SK-N-SH (cell line): ENCODE measurements at regions not wholly inside any gene's neighbourhood (a gene's known extent, or its start where the extent isn't known, plus 50 kb on each side); places are given as distances from the start of the nearest gene placed in this dataset.

Experiments used
- CTCF ChIA-PET: fragments of 300-600, 350-600 bp; formaldehyde crosslinking; extraction: SDS; loops from one replicate; lab custom pipeline; 2021; lab: Yijun Ruan, JAX
- POLR2A ChIA-PET: fragments of 350-600 bp; sonication (Branson Sonifier 250); formaldehyde crosslinking; extraction: SDS; loops from one replicate; lab custom pipeline; 2020; ENCODE audit warnings: antibody characterized with exemption, inconsistent platforms; lab: Yijun Ruan, JAX
- DNase-seq: peaks from one replicate; pipeline ENCODE4 v3.0.0; 2012
- H2AFZ ChIP-seq: fragments of 200-600 bp; sonication (generic); 2 replicates; pipeline ENCODE4 v1.8.1; 2016; ENCODE audit warnings: antibody characterized with exemption, mild to moderate bottlenecking, low read depth
- H3F3A ChIP-seq: fragments of 200-600 bp; sonication (generic); replicated peaks from 2 replicates; pipeline ENCODE3; 2016; ENCODE audit warnings: antibody characterized with exemption, mild to moderate bottlenecking; ENCODE audit not compliant: insufficient read depth
- H3K27ac ChIP-seq, 2 experiments: fragments of 200-500 bp in 1 of 2; fragments of 200-600 bp in 1 of 2; sonication (Bioruptor generic) in 1 of 2; sonication (generic), shearing (Covaris generic) in 1 of 2; 2 replicates each; pipeline versions ENCODE4 v1.5.1 to v1.6.1; 2014 to 2016; ENCODE audit warnings: low read depth in 2 of 2, inconsistent platforms in 1 of 2, low read length in 1 of 2, mild to moderate bottlenecking in 1 of 2, mixed read lengths in 1 of 2
- H3K27me3 ChIP-seq: fragments of 200-600 bp; sonication (generic), shearing (Covaris generic); 2 replicates; pipeline ENCODE4 v1.6.1; 2016; ENCODE audit warnings: mixed run types; ENCODE audit not compliant: insufficient read depth
- H3K36me3 ChIP-seq, 2 experiments: fragments of 200-500 bp in 1 of 2; fragments of 200-600 bp in 1 of 2; sonication (Bioruptor generic) in 1 of 2; sonication (generic) in 1 of 2; replicated peaks in 1 of 2; 2 replicates each; pipeline versions ENCODE3 to v1.5.1; 2014 to 2016; ENCODE audit warnings: low read length in 1 of 2, mild to moderate bottlenecking in 1 of 2; ENCODE audit not compliant: insufficient read depth in 2 of 2, control insufficient read depth in 1 of 2
- H3K4me1 ChIP-seq, 2 experiments: fragments of 200-500 bp in 1 of 2; fragments of 200-600 bp in 1 of 2; sonication (Bioruptor generic) in 1 of 2; sonication (generic), shearing (Covaris generic) in 1 of 2; 2 replicates each; pipeline versions ENCODE4 v1.5.1 to v1.6.1; 2014 to 2016; ENCODE audit warnings: low read depth in 1 of 2, low read length in 1 of 2, mixed run types in 1 of 2; ENCODE audit not compliant: insufficient read depth in 2 of 2, control insufficient read depth in 1 of 2
- H3K4me2 ChIP-seq: fragments of 200-600 bp; sonication (generic), shearing (Covaris generic); 2 replicates; pipeline ENCODE4 v1.6.1; 2017; ENCODE audit warnings: mixed run types
- H3K4me3 ChIP-seq, 2 experiments: fragments of 200-500 bp in 1 of 2; fragments of 200-600 bp in 1 of 2; sonication (Bioruptor generic) in 1 of 2; sonication (generic), shearing (Covaris generic) in 1 of 2; 2 replicates each; pipeline versions ENCODE4 v1.5.1 to v1.8.1; 2014 to 2016; ENCODE audit warnings: low read depth in 2 of 2, inconsistent platforms in 1 of 2, low read length in 1 of 2, mild to moderate bottlenecking in 1 of 2, mixed read lengths in 1 of 2, moderate library complexity in 1 of 2
- H3K79me2 ChIP-seq: fragments of 200-600 bp; sonication (generic); 2 replicates; pipeline ENCODE4 v1.8.1; 2017; ENCODE audit warnings: mild to moderate bottlenecking; ENCODE audit not compliant: insufficient read depth
- H3K9ac ChIP-seq: fragments of 200-600 bp; sonication (generic); 2 replicates; pipeline ENCODE4 v1.6.1; 2017; ENCODE audit warnings: mixed run types
- H3K9me2 ChIP-seq: fragments of 200-600 bp; sonication (generic); 2 replicates; pipeline ENCODE4 v1.6.1; 2017; ENCODE audit warnings: mixed run types
- H3K9me3 ChIP-seq: fragments of 200-600 bp; sonication (generic); 2 replicates; pipeline ENCODE4 v1.6.1; 2017; ENCODE audit warnings: mixed run types, mild to moderate bottlenecking, moderate library complexity
- H4K20me1 ChIP-seq: fragments of 200-600 bp; sonication (generic); 2 replicates; pipeline ENCODE4 v1.6.1; 2017; ENCODE audit warnings: mild to moderate bottlenecking, mixed run types; ENCODE audit not compliant: insufficient read depth
- ELF1 ChIP-seq: IDR thresholded peaks from 2 replicates; pipeline ENCODE4 v1.4.0; 2012
- EP300 ChIP-seq, 2 experiments: IDR thresholded peaks; 2 replicates each; pipeline versions ENCODE4 v1.4.0 to v1.6.1; 2012; ENCODE audit warnings: borderline replicate concordance in 1 of 2, low read depth in 1 of 2, low read length in 1 of 2
- EZH2phosphoT487 ChIP-seq: fragments of 200-600 bp; sonication (generic); IDR thresholded peaks from 2 replicates; pipeline ENCODE4 v1.6.1; 2017; ENCODE audit warnings: low read depth, mixed run types, mild to moderate bottlenecking, antibody characterized with exemption, moderate library complexity, borderline replicate concordance
- FOXJ3 ChIP-seq: sonication (generic); formaldehyde crosslinking; IDR thresholded peaks from 2 replicates; pipeline ENCODE4 v1.5.1; 2020; ENCODE audit warnings: mild to moderate bottlenecking, missing genetic modification reagents
- FOXM1 ChIP-seq: IDR thresholded peaks from 2 replicates; pipeline ENCODE4 v1.4.0; 2012; ENCODE audit warnings: low read depth, mild to moderate bottlenecking
- GABPA ChIP-seq: IDR thresholded peaks from 2 replicates; pipeline ENCODE4 v1.4.0; 2012; ENCODE audit warnings: low read depth, mild to moderate bottlenecking
- MEF2A ChIP-seq: IDR thresholded peaks from 2 replicates; pipeline ENCODE4 v1.4.0; 2012; ENCODE audit warnings: low read depth, borderline replicate concordance
- NFIC ChIP-seq: IDR thresholded peaks from 2 replicates; pipeline ENCODE4 v1.4.0; 2012; ENCODE audit warnings: borderline replicate concordance
- NRF1 ChIP-seq: IDR thresholded peaks from 2 replicates; pipeline ENCODE4 v1.6.1; 2012; ENCODE audit warnings: low read depth, mild to moderate bottlenecking, low read length
- PBX3 ChIP-seq: IDR thresholded peaks from 2 replicates; pipeline ENCODE4; 2012
- SIN3A ChIP-seq: IDR thresholded peaks from 2 replicates; pipeline ENCODE4 v1.6.1; 2012; ENCODE audit warnings: low read depth, mild to moderate bottlenecking, low read length, moderate library complexity, borderline replicate concordance
- SMC3 ChIP-seq: IDR thresholded peaks from 2 replicates; pipeline ENCODE4 v1.6.1; 2012; ENCODE audit warnings: low read depth, low read length, improper control_type of control experiment
- TCF12 ChIP-seq: IDR thresholded peaks from 2 replicates; pipeline ENCODE4 v1.4.0; 2012
- YY1 ChIP-seq: IDR thresholded peaks from 2 replicates; pipeline ENCODE4 v1.4.0; 2012; ENCODE audit warnings: low read depth, mild to moderate bottlenecking
- WGBS: methylation state at CpG from one replicate; pipeline ENCODE4 v1.1.6; 2017; ENCODE audit warnings: low lambda C conversion rate; 5-methylcytosine and 5-hydroxymethylcytosine counted together

- CTCF ChIA-PET: interaction anchor here (0.6 kb wide), 1 partner anchor 301 kb away, joined by 3 read pairs; no protein-coding TSS in a partner anchor
- Histone ChIP-seq H3K36me3 (no peaks in the 10 kb centered on the region), H3K9me3 (no peaks in the 10 kb centered on the region), H3K27me3 (no peaks in the 10 kb centered on the region), H3K9me2 (no peaks in the 10 kb centered on the region), H3K79me2 (no peaks in the 10 kb centered on the region), H3K4me1 (no peaks in the 10 kb centered on the region), H3F3A (no peaks in the 10 kb centered on the region), H3K9ac (no peak overlapping the region), H3K4me2 (no peak overlapping the region), H3K27ac (no peak overlapping the region), H2AFZ (no peak overlapping the region), H3K4me3 (no peak overlapping the region), H4K20me1 (no peaks in the 10 kb centered on the region)
- TF ChIP-seq FOXM1: no peak
- no peak for TF ChIP-seq YY1
- no peak for TF ChIP-seq EZH2phosphoT487
- TF ChIP-seq SMC3: no peak
- no peak for TF ChIP-seq GABPA
- no peak for TF ChIP-seq NRF1
- no peak for TF ChIP-seq EP300 (IDR thresholded peaks at IDR 0.05; ENCODE audit: borderline replicate concordance in 1 of 2, low read depth in 1 of 2, low read length in 1 of 2)
- no peak for TF ChIP-seq MEF2A
- no peak for TF ChIP-seq NFIC
- no peak for TF ChIP-seq PBX3
- DNase-seq: no peak
- 36% methylated on average over 1 of the region's 1 CpG for WGBS
- POLR2A ChIA-PET: no interaction called here
These were observed 142.8 kb upstream of the KCNJ3 start for GRCh38 chr2:154555710-154556109.

- no peak overlapping the region for H3K4me2 ChIP-seq
- H3K27me3 ChIP-seq: no peaks in the 10 kb centered on the region
- CTCF ChIA-PET: no interaction called here
- H3F3A ChIP-seq: no peaks in the 10 kb centered on the region
- WGBS: 15% methylated on average over 2 of the region's 2 CpGs
- H3K4me3 ChIP-seq: no peak overlapping the region
- no peaks in the 10 kb centered on the region for H3K4me1 ChIP-seq
- H2AFZ ChIP-seq: no peak overlapping the region
- no peaks in the 10 kb centered on the region for H4K20me1 ChIP-seq
- no peaks in the 10 kb centered on the region for H3K36me3 ChIP-seq
- POLR2A ChIA-PET: no interaction called here
- no peaks in the 10 kb centered on the region for H3K79me2 ChIP-seq
- H3K9me2 ChIP-seq: no peaks in the 10 kb centered on the region
- no peak for DNase-seq
- no peak overlapping the region for H3K9ac ChIP-seq
- TF ChIP-seq SIN3A: no peak
- TF ChIP-seq FOXJ3 (CRISPR knock-in tag): no peak
- no peaks in the 10 kb centered on the region for H3K9me3 ChIP-seq
- H3K27ac ChIP-seq: no peak overlapping the region
These were observed 142.3 kb upstream of the KCNJ3 start for GRCh38 chr2:154556146-154556545.

- Histone ChIP-seq H3K36me3 (no peaks in the 10 kb centered on the region), H2AFZ (no peak overlapping the region), H3K27ac (no peak overlapping the region), H3K4me2 (no peak overlapping the region), H3K9ac (no peak overlapping the region), H3F3A (no peaks in the 10 kb centered on the region), H3K4me1 (no peaks in the 10 kb centered on the region), H4K20me1 (no peaks in the 10 kb centered on the region), H3K9me2 (no peaks in the 10 kb centered on the region), H3K79me2 (no peaks in the 10 kb centered on the region), H3K4me3 (no peak overlapping the region), H3K9me3 (no peaks in the 10 kb centered on the region), H3K27me3 (no peaks in the 10 kb centered on the region)
- ChIA-PET POLR2A (no interaction called here), CTCF (no interaction called here)
- DNase-seq: no peak
- WGBS: 9% methylated on average over 1 of the region's 1 CpG
- TF ChIP-seq PBX3: no peak
- TF ChIP-seq FOXJ3 (CRISPR knock-in tag): no peak
- TF ChIP-seq MEF2A: no peak
- no peak for TF ChIP-seq TCF12
- TF ChIP-seq ELF1: no peak
- no peak for TF ChIP-seq NRF1
These were observed 141.9 kb upstream of the KCNJ3 start for GRCh38 chr2:154556607-154557006.
